CD14-positive monocyte (primary cell): ENCODE measurements at regions not wholly inside any gene's neighbourhood (a gene's known extent, or its start where the extent isn't known, plus 50 kb on each side); places are given as distances from the start of the nearest gene placed in this dataset.
"Not testable (repeated sequence)": the region's sequence is repeated elsewhere in the genome, so short reads cannot be mapped to it uniquely, and the experiment has no call there.

Experiments
- DNase-seq, 3 donors: peaks; one replicate each; pipeline ENCODE4 v3.0.0-alpha.2; 2011 to 2022
- H2AFZ ChIP-seq: 2 replicates; pipeline ENCODE4 v1.6.0; 2012; ENCODE audit warnings: mild to moderate bottlenecking, low read depth, low read length, inconsistent platforms; ENCODE audit not compliant: insufficient read depth, poor library complexity, severe bottlenecking
- H3K27ac ChIP-seq, 2 donors: 1 replicate in 1 of 2; 2 replicates in 1 of 2; pipeline ENCODE4 v1.5.1; 2012 to 2013; ENCODE audit warnings: low read length in 2 of 2, control low read depth in 1 of 2, inconsistent platforms in 1 of 2, low read depth in 1 of 2, mild to moderate bottlenecking in 1 of 2
- H3K27me3 ChIP-seq, 2 donors: one replicate each; pipeline versions ENCODE4 v1.6.0 to v1.6.1; 2011 to 2013; ENCODE audit warnings: low read length in 2 of 2; ENCODE audit not compliant: control insufficient read depth in 2 of 2, insufficient read depth in 2 of 2
- H3K36me3 ChIP-seq, 2 donors: replicated peaks in 1 of 2; 1 replicate in 1 of 2; 2 replicates in 1 of 2; pipeline versions ENCODE4 v1.5.1 to v1.6.1; 2012 to 2013; ENCODE audit warnings: low read length in 2 of 2, control low read depth in 1 of 2, inconsistent platforms in 1 of 2, mild to moderate bottlenecking in 1 of 2; ENCODE audit not compliant: insufficient read depth in 2 of 2, control insufficient read depth in 1 of 2
- H3K4me1 ChIP-seq, 2 donors: 1 replicate in 1 of 2; 2 replicates in 1 of 2; pipeline versions ENCODE4 v1.5.1 to v1.6.1; 2012 to 2013; ENCODE audit warnings: low read length in 2 of 2, control low read depth in 1 of 2, inconsistent platforms in 1 of 2, mild to moderate bottlenecking in 1 of 2, moderate library complexity in 1 of 2; ENCODE audit not compliant: insufficient read depth in 2 of 2, control insufficient read depth in 1 of 2
- H3K4me2 ChIP-seq: replicated peaks from 2 replicates; pipeline ENCODE3; 2012; ENCODE audit warnings: low read length, moderate library complexity, mild to moderate bottlenecking; ENCODE audit not compliant: poor library complexity, severe bottlenecking; ENCODE audit errors: extremely low read depth
- H3K4me3 ChIP-seq, 3 experiments: fragments of 200-600 bp in 1 of 3; sonication (generic) in 1 of 3; replicated peaks in 1 of 3; 1 replicate in 2 of 3; 2 replicates in 1 of 3; pipeline ENCODE4 v1.5.1; 2011 to 2013; ENCODE audit warnings: low read length in 3 of 3, mild to moderate bottlenecking in 3 of 3, control low read depth in 2 of 3, low read depth in 2 of 3, inconsistent platforms in 1 of 3, moderate library complexity in 1 of 3
- H3K79me2 ChIP-seq: 2 replicates; pipeline ENCODE4 v1.6.0; 2012; ENCODE audit warnings: mild to moderate bottlenecking, control low read depth, inconsistent platforms, low read length, moderate library complexity; ENCODE audit not compliant: insufficient read depth
- H3K9ac ChIP-seq: 2 replicates; pipeline ENCODE4 v1.6.0; 2017; ENCODE audit warnings: low read length, mild to moderate bottlenecking; ENCODE audit not compliant: insufficient read depth, poor library complexity, severe bottlenecking
- H3K9me3 ChIP-seq, 2 donors: replicated peaks in 1 of 2; 1 replicate in 1 of 2; 2 replicates in 1 of 2; pipeline versions ENCODE4 v1.5.1 to v1.6.1; 2012 to 2013; ENCODE audit warnings: low read length in 2 of 2, control low read depth in 1 of 2; ENCODE audit not compliant: control insufficient read depth in 1 of 2, insufficient read depth in 1 of 2
- H4K20me1 ChIP-seq: 2 replicates; pipeline ENCODE4 v1.6.0; 2012; ENCODE audit warnings: mild to moderate bottlenecking, low read length, control low read depth, moderate library complexity; ENCODE audit not compliant: insufficient read depth
- H3K27ac Mint-ChIP-seq, 7 donors: one replicate each; pipeline ENCODE4 v1.8.0; 2020; ENCODE audit warnings: mild to moderate bottlenecking in 7 of 7, mixed read lengths in 7 of 7, moderate library complexity in 6 of 7, inconsistent platforms in 2 of 7
- H3K27me3 Mint-ChIP-seq, 3 donors: one replicate each; pipeline ENCODE4 v1.8.0; 2021 to 2022; ENCODE audit warnings: low read depth in 3 of 3, mild to moderate bottlenecking in 3 of 3, mixed read lengths in 3 of 3, moderate library complexity in 3 of 3, inconsistent platforms in 1 of 3
- H3K36me3 Mint-ChIP-seq, 2 donors: one replicate each; pipeline ENCODE4 v1.8.0; 2020; ENCODE audit warnings: mixed read lengths in 2 of 2, inconsistent platforms in 1 of 2, mild to moderate bottlenecking in 1 of 2
- H3K4me1 Mint-ChIP-seq: one replicate; pipeline ENCODE4 v1.8.0; 2020; ENCODE audit warnings: mild to moderate bottlenecking, mixed read lengths
- H3K4me3 Mint-ChIP-seq, 2 donors: one replicate each; pipeline ENCODE4 v1.8.0; 2020; ENCODE audit warnings: mild to moderate bottlenecking in 2 of 2, mixed read lengths in 2 of 2, moderate library complexity in 1 of 2
- H3K9me3 Mint-ChIP-seq, 7 donors: one replicate each; pipeline ENCODE4 v1.8.0; 2020 to 2022; ENCODE audit warnings: mixed read lengths in 7 of 7, mild to moderate bottlenecking in 6 of 7, moderate library complexity in 6 of 7, inconsistent platforms in 2 of 7
- WGBS: methylation state at CpG from one replicate; pipeline ENCODE4 v1.1.5; 2013; ENCODE audit warnings: missing lambda C conversion rate; ENCODE audit not compliant: insufficient coverage; 5-methylcytosine and 5-hydroxymethylcytosine counted together
- intact Hi-C, 2 donors: fragments of 100-400 bp; cut with micrococcal nuclease; formaldehyde crosslinking; loops; one replicate each; pipeline versions ENCODE4 v1.15.0 to v1.15.1; 2023
- TF ChIP-seq, protein P1 (sequence below): fragments of 200-600 bp; IDR thresholded peaks from one replicate; pipeline ENCODE4 v1.8.0; 2022; ENCODE audit warnings: antibody characterized with exemption, mild to moderate bottlenecking

DNA sequence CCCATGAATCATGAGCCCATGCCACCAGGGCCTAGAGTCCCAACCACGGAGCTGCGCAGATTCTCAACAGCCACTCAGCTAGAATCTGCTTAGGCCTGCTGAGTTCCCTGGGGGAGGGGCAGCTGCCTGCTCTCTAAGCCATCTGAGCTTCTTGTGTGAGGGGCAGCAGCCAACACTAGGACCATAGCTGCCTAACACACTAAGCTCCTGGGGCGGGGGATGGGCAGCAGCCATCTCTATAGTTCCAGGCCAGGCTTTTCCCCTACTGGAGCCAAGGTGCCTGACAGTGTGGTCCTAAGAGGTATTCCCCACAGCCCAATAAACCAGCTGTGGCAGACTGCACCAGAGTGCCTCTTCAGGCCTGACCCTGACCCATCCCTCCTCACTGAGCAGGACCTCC lies 255.9 kb upstream of the ACO1 start:
- Histone ChIP-seq H3K27ac (no peak overlapping the region), H3K27me3 (no peaks in the 10 kb centered on the region), H2AFZ (no peak overlapping the region), H4K20me1 (no peaks in the 10 kb centered on the region), H3K36me3 (no peaks in the 10 kb centered on the region), H3K79me2 (no peaks in the 10 kb centered on the region), H3K4me2 (no peak overlapping the region), H3K9ac (no peak overlapping the region), H3K9me3 (peaks cover 7 to 12% of the 10 kb centered on the region in 2 donors), H3K4me3 (no peak overlapping the region), H3K4me1 (no peaks in the 10 kb centered on the region)
- H3K27ac Mint-ChIP-seq, result no peak overlapping the region
- TF ChIP-seq, protein P1, sequence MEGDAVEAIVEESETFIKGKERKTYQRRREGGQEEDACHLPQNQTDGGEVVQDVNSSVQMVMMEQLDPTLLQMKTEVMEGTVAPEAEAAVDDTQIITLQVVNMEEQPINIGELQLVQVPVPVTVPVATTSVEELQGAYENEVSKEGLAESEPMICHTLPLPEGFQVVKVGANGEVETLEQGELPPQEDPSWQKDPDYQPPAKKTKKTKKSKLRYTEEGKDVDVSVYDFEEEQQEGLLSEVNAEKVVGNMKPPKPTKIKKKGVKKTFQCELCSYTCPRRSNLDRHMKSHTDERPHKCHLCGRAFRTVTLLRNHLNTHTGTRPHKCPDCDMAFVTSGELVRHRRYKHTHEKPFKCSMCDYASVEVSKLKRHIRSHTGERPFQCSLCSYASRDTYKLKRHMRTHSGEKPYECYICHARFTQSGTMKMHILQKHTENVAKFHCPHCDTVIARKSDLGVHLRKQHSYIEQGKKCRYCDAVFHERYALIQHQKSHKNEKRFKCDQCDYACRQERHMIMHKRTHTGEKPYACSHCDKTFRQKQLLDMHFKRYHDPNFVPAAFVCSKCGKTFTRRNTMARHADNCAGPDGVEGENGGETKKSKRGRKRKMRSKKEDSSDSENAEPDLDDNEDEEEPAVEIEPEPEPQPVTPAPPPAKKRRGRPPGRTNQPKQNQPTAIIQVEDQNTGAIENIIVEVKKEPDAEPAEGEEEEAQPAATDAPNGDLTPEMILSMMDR, result no peak
- DNase-seq, result no peak
- H3K9me3 Mint-ChIP-seq, result peaks cover 3 to 12% (median 6%) of the 10 kb centered on the region in 7 donors
- 94% methylated on average over 3 of the region's 3 CpGs for WGBS
- H3K36me3 Mint-ChIP-seq, result no peaks in the 10 kb centered on the region
- peaks cover 0 to 3% (median 0%) of the 10 kb centered on the region in 3 donors for H3K27me3 Mint-ChIP-seq
- no peak overlapping the region for H3K4me3 Mint-ChIP-seq
- intact Hi-C loops, result no loop called here
- H3K4me1 Mint-ChIP-seq, result no peaks in the 10 kb centered on the region

DNA sequence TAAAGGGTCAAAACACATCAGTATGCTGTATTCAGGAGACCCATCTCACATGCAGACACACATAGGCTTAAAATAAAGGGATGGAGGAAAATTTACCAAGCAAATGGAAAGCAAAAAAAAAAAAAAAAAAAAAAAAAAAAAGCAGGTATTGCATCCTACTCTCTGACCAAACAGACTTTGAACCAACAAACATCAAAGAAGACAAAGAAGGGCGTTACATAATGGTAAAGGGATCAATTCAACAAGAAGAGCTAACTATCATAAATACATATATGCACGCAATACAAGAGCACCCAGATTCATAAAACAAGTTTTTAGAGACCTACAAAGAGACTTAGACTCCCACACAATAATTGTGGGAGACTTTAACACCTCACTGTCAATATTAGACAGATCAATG lies 253.7 kb upstream of the ACO1 start:
- H3K4me3 ChIP-seq, H3K9ac ChIP-seq, H3K27me3 Mint-ChIP-seq, H3K4me3 Mint-ChIP-seq, H3K27ac ChIP-seq, H3K27me3 ChIP-seq, H3K27ac Mint-ChIP-seq, H3K36me3 ChIP-seq, intact Hi-C loops, DNase-seq, H3K79me2 ChIP-seq, H3K4me2 ChIP-seq, H4K20me1 ChIP-seq, H3K36me3 Mint-ChIP-seq, H3K4me1 Mint-ChIP-seq, H2AFZ ChIP-seq, H3K4me1 ChIP-seq: not testable (repeated sequence)
- peaks cover 7 to 12% of the 10 kb centered on the region in 2 donors for H3K9me3 ChIP-seq
- peaks cover 3 to 12% (median 5%) of the 10 kb centered on the region in 7 donors for H3K9me3 Mint-ChIP-seq
- no CpG with 5 or more reads among the region's 2 CpGs for WGBS
